ENCODE measurements at regions not wholly inside any gene's neighbourhood (a gene's known extent, or its start where the extent isn't known, plus 50 kb on each side); places are given as distances from the start of the nearest gene placed in this dataset.

- ChIA-PET POLR2A (ENCODE audit: partially characterized antibody) (no interaction called here), CTCF (ENCODE audit: partially characterized antibody) (interaction anchor here (1.6 kb wide), 1 partner anchor 30 kb away, joined by 6 read pairs; no protein-coding TSS in a partner anchor)
- H3K4me3 ChIP-seq (ENCODE audit: extremely low read depth in 1 of 4, insufficient read depth in 2 of 4, low read depth in 3 of 4, low read length in 4 of 4): no peak overlapping the region
- FAIRE-seq (no peak), DNase-seq (ENCODE audit: low read depth in 1 of 2, low spot score in 2 of 2) (no peak)
- 85% methylated on average over 18 of the region's 19 CpGs; no CpG with 5 or more reads in 1 of the 2 experiments for WGBS, 2 experiments (ENCODE audit: extremely low coverage in 1 of 2, insufficient coverage in 1 of 2, insufficient read length in 1 of 2, insufficient replicate concordance in 2 of 2, low coverage in 1 of 2, low lambda C conversion rate in 2 of 2, missing lambda C conversion rate in 1 of 2)
- H3K27ac ChIP-seq (ENCODE audit: low read depth, low read length): no peak overlapping the region
- no peaks in the 10 kb centered on the region for H3K27me3 ChIP-seq (replicated peaks in 1 of 4; ENCODE audit: control insufficient read depth in 3 of 4, extremely low read depth in 1 of 4, insufficient read depth in 3 of 4, low read length in 3 of 4)
- H2BK12ac ChIP-seq (ENCODE audit: low read depth, low read length): no peak overlapping the region
- no peak overlapping the region for H3K18ac ChIP-seq (ENCODE audit: extremely low read depth, low read length)
- no peaks in the 10 kb centered on the region for H3K79me1 ChIP-seq (ENCODE audit: low read depth, low read length)
- H3K9ac ChIP-seq (replicated peaks in 1 of 4; ENCODE audit: extremely low read depth in 1 of 4, low read depth in 3 of 4, low read length in 3 of 4): no peak overlapping the region
- H2AFZ ChIP-seq (ENCODE audit: low read length): no peak overlapping the region
- H3K23me2 ChIP-seq (ENCODE audit: low read depth, low read length): no peaks in the 10 kb centered on the region
- no peak overlapping the region for H2AK5ac ChIP-seq (ENCODE audit: low read depth, low read length)
- H2BK120ac ChIP-seq (replicated peaks; ENCODE audit: low read depth, low read length): no peak overlapping the region
- H3K9me3 ChIP-seq (ENCODE audit: insufficient read depth in 2 of 2, low read depth in 1 of 2, low read length in 1 of 2): peaks cover 25 to 62% of the 10 kb centered on the region in 2 experiments; a peak in 3 of 4 replicates
- no peak overlapping the region for H2BK5ac ChIP-seq (ENCODE audit: low read depth, low read length)
- H4K8ac ChIP-seq (ENCODE audit: extremely low read depth, insufficient read depth, low read length): no peak overlapping the region
- H3K36me3 ChIP-seq (ENCODE audit: control insufficient read depth in 2 of 4, insufficient read depth in 4 of 4, low read length in 3 of 4): no peaks in the 10 kb centered on the region
- H4K20me1 ChIP-seq (replicated peaks in 1 of 2; ENCODE audit: control insufficient read depth in 1 of 2, insufficient read depth in 2 of 2, low read length in 2 of 2): no peaks in the 10 kb centered on the region
- no peak overlapping the region for H4K5ac ChIP-seq (ENCODE audit: insufficient read length, low read depth, low read length)
- H4K91ac ChIP-seq (replicated peaks; ENCODE audit: insufficient read length, low read length): no peak overlapping the region
- H2BK20ac ChIP-seq (ENCODE audit: low read length): no peak overlapping the region
- H2BK15ac ChIP-seq (ENCODE audit: low read length): no peak overlapping the region
- H3K23ac ChIP-seq (ENCODE audit: insufficient read length): no peak overlapping the region
- H3K4me2 ChIP-seq (ENCODE audit: insufficient read depth in 1 of 2, low read depth in 2 of 2, low read length in 2 of 2): no peak overlapping the region
- H3K56ac ChIP-seq (replicated peaks; ENCODE audit: insufficient read length, low read depth, low read length): no peak overlapping the region
- no peak overlapping the region for H3K14ac ChIP-seq (ENCODE audit: insufficient read length)
- H3K4ac ChIP-seq (replicated peaks; ENCODE audit: insufficient read length, low read depth, low read length): no peak overlapping the region
- no peaks in the 10 kb centered on the region; a peak in 1 of 7 replicates for H3K4me1 ChIP-seq (replicated peaks in 1 of 4; ENCODE audit: control insufficient read depth in 3 of 4, insufficient read depth in 4 of 4, low read length in 3 of 4)
- H3K79me2 ChIP-seq (ENCODE audit: control insufficient read depth in 1 of 2, insufficient read depth in 2 of 2, low read length in 2 of 2): no peaks in the 10 kb centered on the region
- TF ChIP-seq RFX5 (IDR thresholded peaks at IDR 0.05; ENCODE audit: borderline replicate concordance, low read depth, low read length): no peak
- no peak for TF ChIP-seq BACH1 (IDR thresholded peaks at IDR 0.05; ENCODE audit: low read length)
- no peak for TF ChIP-seq GABPA (IDR thresholded peaks at IDR 0.05; ENCODE audit: borderline replicate concordance, insufficient read depth, low read length)
- no peak for TF ChIP-seq RAD21 (IDR thresholded peaks at IDR 0.05 in 1 of 2, conservative IDR thresholded peaks at IDR 0.05 in 1 of 2; ENCODE audit: low read depth in 2 of 2, low read length in 2 of 2)
- no peak for TF ChIP-seq NRF1 (IDR thresholded peaks at IDR 0.05; ENCODE audit: low read depth, low read length)
- no peak for TF ChIP-seq SP1 (IDR thresholded peaks at IDR 0.05; ENCODE audit: low read depth, low read length)
- no peak for TF ChIP-seq USF2 (IDR thresholded peaks at IDR 0.05; ENCODE audit: low read length)
- TF ChIP-seq SIX5 (IDR thresholded peaks at IDR 0.05; ENCODE audit: low read depth, low read length): no peak
- TF ChIP-seq TEAD4 (IDR thresholded peaks at IDR 0.05; ENCODE audit: low read depth, low read length): no peak
- no peak for TF ChIP-seq ATF3 (IDR thresholded peaks at IDR 0.05; ENCODE audit: insufficient read depth, low read depth, low read length)
- TF ChIP-seq POLR2AphosphoS5 (IDR thresholded peaks at IDR 0.05; ENCODE audit: low read depth, low read length): no peak
These were observed 62.0 kb upstream of the ZNF354B start for GRCh38 chr5:178797546-178798440.

All from H1 (cell line).